Esophagus muscularis mucosa (tissue), 4 donors: ENCODE measurements at regions not wholly inside any gene's neighbourhood (a gene's known extent, or its start where the extent isn't known, plus 50 kb on each side); places are given as distances from the start of the nearest gene placed in this dataset.

Experiments
- DNase-seq: peaks from one replicate; pipeline ENCODE4 v3.0.0-alpha.2; 2017; ENCODE audit errors: extremely low spot score
- H3K27ac ChIP-seq, 4 donors: fragments of 200-600 bp; sonication (generic); replicated peaks in 1 of 4; 1 replicate in 3 of 4; 2 replicates in 1 of 4; pipeline ENCODE4 v1.5.1; 2016 to 2019; ENCODE audit warnings: mild to moderate bottlenecking in 1 of 4
- H3K27me3 ChIP-seq, 4 donors: fragments of 200-600 bp; sonication (generic); one replicate each; pipeline versions ENCODE4 v1.5.1 to v1.6.0; 2016 to 2019
- H3K36me3 ChIP-seq, 4 donors: fragments of 200-600 bp; sonication (generic); one replicate each; pipeline ENCODE4 v1.5.1; 2016 to 2019
- H3K4me1 ChIP-seq, 4 donors: fragments of 200-600 bp; sonication (generic); one replicate each; pipeline ENCODE4 v1.5.1; 2016 to 2019
- H3K4me3 ChIP-seq, 4 donors: fragments of 200-600 bp; sonication (generic); 1 replicate in 2 of 4; 2 replicates in 2 of 4; pipeline ENCODE4 v1.5.1; 2016 to 2019; ENCODE audit warnings: mild to moderate bottlenecking in 4 of 4, moderate library complexity in 1 of 4
- H3K9me3 ChIP-seq, 4 donors: fragments of 200-600 bp; sonication (generic); 1 replicate in 3 of 4; 2 replicates in 1 of 4; pipeline ENCODE4 v1.5.1; 2016 to 2019
- EP300 ChIP-seq: sonication (generic); formaldehyde crosslinking; IDR thresholded peaks from one replicate; pipeline ENCODE4 v1.6.1; 2017; ENCODE audit warnings: antibody characterized with exemption
- POLR2A ChIP-seq: fragments of 450-650 bp; IDR thresholded peaks from one replicate; pipeline ENCODE4 v1.6.1; 2017; ENCODE audit warnings: antibody characterized with exemption, moderate library complexity, mild to moderate bottlenecking, low read depth
- POLR2AphosphoS5 ChIP-seq, 2 donors: sonication (generic); formaldehyde crosslinking; IDR thresholded peaks; one replicate each; pipeline ENCODE4 v1.6.1; 2017; ENCODE audit warnings: antibody characterized with exemption in 2 of 2
- WGBS: methylation state at CpG from one replicate; pipeline ENCODE4 v1.1.5; 2018; 5-methylcytosine and 5-hydroxymethylcytosine counted together
- intact Hi-C: fragments of 100-400 bp; cut with DNase I; formaldehyde crosslinking; loops from one replicate; pipeline ENCODE4 v1.15.1; 2023
- TF ChIP-seq, protein P1 (sequence below), 3 experiments: fragments of 200-600 bp in 2 of 3; fragments of 450-650 bp in 1 of 3; sonication (generic) in 2 of 3; IDR thresholded peaks; one replicate each; pipeline ENCODE4 v1.5.1; 2017 to 2019; ENCODE audit warnings: antibody characterized with exemption in 3 of 3, mild to moderate bottlenecking in 2 of 3, moderate library complexity in 1 of 3

GRCh38 chr11:92740276-92740675 lies 229.2 kb upstream of the MTNR1B start:
- no peaks in the 10 kb centered on the region for H3K9me3 ChIP-seq
- TF ChIP-seq POLR2A = no peak
- TF ChIP-seq EP300 = no peak
- TF ChIP-seq POLR2AphosphoS5 (IDR thresholded peaks at IDR 0.05) = no peak
- TF ChIP-seq, protein P1, sequence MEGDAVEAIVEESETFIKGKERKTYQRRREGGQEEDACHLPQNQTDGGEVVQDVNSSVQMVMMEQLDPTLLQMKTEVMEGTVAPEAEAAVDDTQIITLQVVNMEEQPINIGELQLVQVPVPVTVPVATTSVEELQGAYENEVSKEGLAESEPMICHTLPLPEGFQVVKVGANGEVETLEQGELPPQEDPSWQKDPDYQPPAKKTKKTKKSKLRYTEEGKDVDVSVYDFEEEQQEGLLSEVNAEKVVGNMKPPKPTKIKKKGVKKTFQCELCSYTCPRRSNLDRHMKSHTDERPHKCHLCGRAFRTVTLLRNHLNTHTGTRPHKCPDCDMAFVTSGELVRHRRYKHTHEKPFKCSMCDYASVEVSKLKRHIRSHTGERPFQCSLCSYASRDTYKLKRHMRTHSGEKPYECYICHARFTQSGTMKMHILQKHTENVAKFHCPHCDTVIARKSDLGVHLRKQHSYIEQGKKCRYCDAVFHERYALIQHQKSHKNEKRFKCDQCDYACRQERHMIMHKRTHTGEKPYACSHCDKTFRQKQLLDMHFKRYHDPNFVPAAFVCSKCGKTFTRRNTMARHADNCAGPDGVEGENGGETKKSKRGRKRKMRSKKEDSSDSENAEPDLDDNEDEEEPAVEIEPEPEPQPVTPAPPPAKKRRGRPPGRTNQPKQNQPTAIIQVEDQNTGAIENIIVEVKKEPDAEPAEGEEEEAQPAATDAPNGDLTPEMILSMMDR (IDR thresholded peaks at IDR 0.05) = no peak
- H3K4me1 ChIP-seq = peaks cover 0 to 19% (median 16%) of the 10 kb centered on the region in 4 donors
- H3K27me3 ChIP-seq = no peaks in the 10 kb centered on the region
- no peaks in the 10 kb centered on the region for H3K36me3 ChIP-seq
- no peak overlapping the region for H3K4me3 ChIP-seq
- WGBS = 61% methylated on average over 2 of the region's 2 CpGs
- no peak for DNase-seq
- intact Hi-C loops = no loop called here
- no peak overlapping the region for H3K27ac ChIP-seq

- Histone ChIP-seq H3K4me1 (peaks cover 0 to 6% (median 3%) of the 10 kb centered on the region in 4 donors), H3K9me3 (no peaks in the 10 kb centered on the region), H3K27ac (no peak overlapping the region), H3K27me3 (no peaks in the 10 kb centered on the region), H3K36me3 (no peaks in the 10 kb centered on the region), H3K4me3 (no peak overlapping the region)
- TF ChIP-seq, protein P1 (IDR thresholded peaks at IDR 0.05) = no peak
- TF ChIP-seq EP300 = no peak
- no peak for TF ChIP-seq POLR2AphosphoS5 (IDR thresholded peaks at IDR 0.05)
- no peak for TF ChIP-seq POLR2A
- no peak for DNase-seq
- WGBS = 82% methylated on average over 4 of the region's 4 CpGs
- intact Hi-C loops = no loop called here
Observed at GRCh38 chr11:92744929-92745585, 224.4 kb upstream of the MTNR1B start.

DNA sequence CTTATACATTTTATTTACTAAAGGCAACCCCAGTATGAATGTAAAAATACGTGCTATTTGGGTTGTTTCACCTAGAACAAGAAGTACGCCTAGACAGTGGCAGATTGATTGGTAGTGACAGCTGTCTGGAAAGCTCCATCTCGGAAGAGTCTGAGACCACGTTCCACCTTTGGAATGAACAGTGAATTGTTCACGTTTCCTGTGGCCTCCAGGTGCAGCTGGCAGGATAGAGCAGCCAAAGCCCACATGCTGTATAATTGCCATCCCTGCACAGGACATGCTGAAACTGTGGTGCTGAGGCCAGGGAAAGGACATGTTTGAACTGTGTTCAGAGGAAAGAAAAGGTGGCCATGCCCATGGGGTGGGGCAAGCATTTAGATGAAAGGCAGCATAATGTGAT lies 218.7 kb upstream of the MTNR1B start:
- TF ChIP-seq, protein P1 (IDR thresholded peaks at IDR 0.05) = no peak
- TF ChIP-seq EP300 (no peak), POLR2AphosphoS5 (IDR thresholded peaks at IDR 0.05) (no peak), POLR2A (no peak)
- Histone ChIP-seq H3K9me3 (no peaks in the 10 kb centered on the region), H3K27ac (no peak overlapping the region), H3K4me3 (no peak overlapping the region), H3K4me1 (no peaks in the 10 kb centered on the region), H3K36me3 (no peaks in the 10 kb centered on the region), H3K27me3 (no peaks in the 10 kb centered on the region)
- intact Hi-C loops = no loop called here
- DNase-seq = no peak
- WGBS = 72% methylated on average over 5 of the region's 5 CpGs

DNA sequence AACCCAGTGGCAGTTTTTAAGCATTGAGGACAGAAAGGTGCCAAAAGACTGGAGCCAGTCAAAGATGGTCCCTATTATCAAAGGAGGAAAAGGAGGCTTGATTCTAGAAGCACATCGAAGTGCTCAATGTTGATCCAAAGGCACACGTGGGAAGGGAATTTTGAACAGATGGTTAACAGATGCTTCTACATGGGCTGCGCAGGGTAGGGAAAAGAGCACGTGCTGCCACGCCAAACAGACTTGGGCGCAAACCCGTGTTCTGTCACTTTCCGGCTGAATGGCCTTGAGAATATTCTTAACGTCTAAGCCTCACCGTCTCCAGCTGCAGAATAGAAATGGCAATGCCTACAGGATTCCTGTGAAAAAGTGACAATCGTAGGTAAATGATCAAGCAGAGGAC lies 217.9 kb upstream of the MTNR1B start:
- Histone ChIP-seq H3K4me1 (no peaks in the 10 kb centered on the region), H3K36me3 (no peaks in the 10 kb centered on the region), H3K9me3 (no peaks in the 10 kb centered on the region), H3K27me3 (no peaks in the 10 kb centered on the region), H3K27ac (no peak overlapping the region), H3K4me3 (no peak overlapping the region)
- DNase-seq = no peak
- intact Hi-C loops = no loop called here
- TF ChIP-seq EP300 = no peak
- TF ChIP-seq POLR2A = no peak
- TF ChIP-seq, protein P1 (IDR thresholded peaks at IDR 0.05) = no peak
- no peak for TF ChIP-seq POLR2AphosphoS5 (IDR thresholded peaks at IDR 0.05)
- 83% methylated on average over 11 of the region's 11 CpGs for WGBS

DNA sequence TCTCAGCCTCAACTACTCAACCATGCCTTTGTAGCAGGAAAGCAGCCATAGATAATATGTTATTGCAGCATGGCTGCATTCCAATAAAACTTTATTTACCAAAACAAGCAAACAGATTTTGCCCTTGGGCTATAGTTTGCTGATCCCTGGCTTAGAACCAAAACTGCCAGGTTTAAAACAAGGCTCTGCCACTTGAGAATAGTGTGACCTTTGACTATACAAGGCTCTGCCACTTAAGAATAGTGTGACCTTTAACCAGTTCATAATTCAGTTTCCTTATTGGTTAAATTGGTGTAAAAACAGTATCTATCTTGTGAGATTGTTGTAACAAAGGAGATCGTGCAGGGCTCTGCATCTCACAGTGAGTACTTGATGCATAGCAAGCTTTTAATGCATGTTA lies 217.3 kb upstream of the MTNR1B start:
- Histone ChIP-seq H3K27me3 (no peaks in the 10 kb centered on the region), H3K27ac (no peak overlapping the region), H3K4me3 (no peak overlapping the region), H3K36me3 (no peaks in the 10 kb centered on the region), H3K4me1 (no peaks in the 10 kb centered on the region), H3K9me3 (no peaks in the 10 kb centered on the region)
- TF ChIP-seq EP300 (no peak), POLR2A (no peak), POLR2AphosphoS5 (IDR thresholded peaks at IDR 0.05) (no peak)
- TF ChIP-seq, protein P1 (IDR thresholded peaks at IDR 0.05) = no peak
- DNase-seq = no peak
- intact Hi-C loops = no loop called here
- WGBS = 87% methylated on average over 1 of the region's 1 CpG
